ENCODE measurements at regions not wholly inside any gene's neighbourhood (a gene's known extent, or its start where the extent isn't known, plus 50 kb on each side); places are given as distances from the start of the nearest gene placed in this dataset.

GRCh38 chr2:223416815-223417610 is 185.1 kb downstream of the SCG2 start:
- DNase-seq (ENCODE audit: low spot score in 2 of 2), result no peak
- H3K27ac Mint-ChIP-seq, result no peak overlapping the region
- H3K36me3 Mint-ChIP-seq, result no peaks in the 10 kb centered on the region
- no peak for ATAC-seq
- peaks cover 8% of the 10 kb centered on the region for H3K9me3 Mint-ChIP-seq
- H3K4me1 Mint-ChIP-seq, result no peaks in the 10 kb centered on the region
- no peak overlapping the region for H3K4me3 Mint-ChIP-seq

GRCh38 chr2:223418131-223418530 is 184.0 kb downstream of the SCG2 start:
- peaks cover 8% of the 10 kb centered on the region for H3K9me3 Mint-ChIP-seq
- no peaks in the 10 kb centered on the region for H3K36me3 Mint-ChIP-seq
- H3K27ac Mint-ChIP-seq, result no peak overlapping the region
- DNase-seq (ENCODE audit: low spot score in 2 of 2), result no peak
- no peaks in the 10 kb centered on the region for H3K4me1 Mint-ChIP-seq
- no peak overlapping the region for H3K4me3 Mint-ChIP-seq
- no peak for ATAC-seq

GRCh38 chr2:223418604-223419199 is 183.5 kb downstream of the SCG2 start:
- Mint-ChIP-seq H3K36me3 (no peaks in the 10 kb centered on the region), H3K27ac (no peak overlapping the region), H3K9me3 (peaks cover 3% of the 10 kb centered on the region), H3K4me3 (no peak overlapping the region), H3K4me1 (no peaks in the 10 kb centered on the region)
- DNase-seq (ENCODE audit: low spot score in 2 of 2) (no peak), ATAC-seq (no peak)

- no peaks in the 10 kb centered on the region for H3K36me3 Mint-ChIP-seq
- H3K27ac Mint-ChIP-seq, result no peak overlapping the region
- peaks cover 3% of the 10 kb centered on the region for H3K9me3 Mint-ChIP-seq
- no peak for ATAC-seq
- DNase-seq (ENCODE audit: low spot score in 2 of 2), result no peak
- no peak overlapping the region for H3K4me3 Mint-ChIP-seq
- H3K4me1 Mint-ChIP-seq, result no peaks in the 10 kb centered on the region
These were observed 182.1 kb downstream of the SCG2 start for GRCh38 chr2:223420048-223420447.

- peaks cover 6% of the 10 kb centered on the region for H3K9me3 Mint-ChIP-seq
- no peaks in the 10 kb centered on the region for H3K4me1 Mint-ChIP-seq
- no peak for ATAC-seq
These were observed 170.7 kb downstream of the SCG2 start for GRCh38 chr2:223431479-223431878.

DNA sequence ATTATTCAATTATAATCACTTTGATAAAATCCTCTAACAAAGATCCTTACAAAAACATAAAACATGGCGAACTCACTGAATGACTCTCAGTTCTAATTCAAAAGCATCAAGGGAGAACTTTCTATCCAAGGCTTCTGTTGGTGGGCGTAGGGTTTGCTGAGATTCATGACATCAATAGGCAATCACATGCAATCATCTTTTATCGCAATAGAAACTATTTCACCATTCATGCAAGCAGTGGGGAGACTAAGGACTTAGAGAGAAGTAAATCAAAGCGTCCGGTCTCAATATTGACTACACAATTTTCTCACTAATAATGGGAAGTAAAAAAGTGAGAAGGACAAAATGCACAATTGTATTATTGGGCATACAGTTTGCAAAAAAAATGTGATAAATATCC is 168.7 kb downstream of the SCG2 start:
- Mint-ChIP-seq H3K36me3 (no peaks in the 10 kb centered on the region), H3K4me3 (no peak overlapping the region), H3K9me3 (peaks cover 5% of the 10 kb centered on the region), H3K27ac (no peak overlapping the region), H3K4me1 (no peaks in the 10 kb centered on the region)
- ATAC-seq, result no peak
- no peak for DNase-seq (ENCODE audit: low spot score in 2 of 2)

More at GRCh38 chr2:223431479-223431878, 170.7 kb downstream of the SCG2 start:
- Mint-ChIP-seq H3K27ac (no peak overlapping the region), H3K36me3 (no peaks in the 10 kb centered on the region), H3K4me3 (no peak overlapping the region)
- no peak for DNase-seq (ENCODE audit: low spot score in 2 of 2)

- Mint-ChIP-seq H3K4me1 (no peaks in the 10 kb centered on the region), H3K9me3 (peaks cover 5% of the 10 kb centered on the region), H3K36me3 (no peaks in the 10 kb centered on the region), H3K27ac (no peak overlapping the region), H3K4me3 (no peak overlapping the region)
- ATAC-seq (no peak), DNase-seq (ENCODE audit: low spot score in 2 of 2) (no peak)
These were observed 164.4 kb downstream of the SCG2 start for GRCh38 chr2:223437788-223438187.

- Mint-ChIP-seq H3K36me3 (no peaks in the 10 kb centered on the region), H3K9me3 (peaks cover 5% of the 10 kb centered on the region), H3K4me1 (no peaks in the 10 kb centered on the region), H3K27ac (no peak overlapping the region), H3K4me3 (no peak overlapping the region)
- ATAC-seq (no peak), DNase-seq (ENCODE audit: low spot score in 2 of 2) (no peak)
These were observed 163.0 kb downstream of the SCG2 start for GRCh38 chr2:223439184-223439583.

GRCh38 chr2:223439786-223440185 is 162.4 kb downstream of the SCG2 start:
- Mint-ChIP-seq H3K4me1 (no peaks in the 10 kb centered on the region), H3K9me3 (peaks cover 5% of the 10 kb centered on the region), H3K27ac (no peak overlapping the region), H3K36me3 (no peaks in the 10 kb centered on the region), H3K4me3 (no peak overlapping the region)
- ATAC-seq (no peak), DNase-seq (ENCODE audit: low spot score in 2 of 2) (no peak)

GRCh38 chr2:223442847-223443246 is 159.3 kb downstream of the SCG2 start:
- no peak overlapping the region for H3K27ac Mint-ChIP-seq
- H3K4me3 Mint-ChIP-seq, result no peak overlapping the region
- no peaks in the 10 kb centered on the region for H3K36me3 Mint-ChIP-seq
- peaks cover 2% of the 10 kb centered on the region for H3K9me3 Mint-ChIP-seq
- ATAC-seq (no peak), DNase-seq (ENCODE audit: low spot score in 2 of 2) (no peak)
- no peaks in the 10 kb centered on the region for H3K4me1 Mint-ChIP-seq

DNA sequence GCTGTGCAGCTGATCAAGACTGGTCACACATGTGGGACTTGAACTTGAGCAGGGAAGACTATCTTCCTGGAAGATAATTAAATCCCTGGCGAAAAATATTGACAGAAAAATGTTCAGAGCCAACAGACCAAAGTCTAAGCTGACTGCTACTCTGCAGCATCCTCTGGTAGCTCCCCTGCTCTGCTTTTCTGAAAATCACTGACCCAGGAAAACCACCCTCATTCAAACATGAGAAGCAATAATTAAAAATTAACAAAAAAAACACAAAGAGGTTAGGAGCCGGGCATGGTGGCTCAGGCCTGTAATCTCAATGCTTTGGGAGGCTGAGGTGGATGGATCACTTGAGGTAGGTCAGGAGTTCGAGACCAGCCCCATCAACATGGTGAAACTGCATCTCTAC is 151.9 kb downstream of the SCG2 start:
- no peak overlapping the region for H3K27ac Mint-ChIP-seq
- ATAC-seq (no peak), DNase-seq (ENCODE audit: low spot score in 2 of 2) (no peak)
- no peaks in the 10 kb centered on the region for H3K9me3 Mint-ChIP-seq
- no peaks in the 10 kb centered on the region for H3K4me1 Mint-ChIP-seq
- no peaks in the 10 kb centered on the region for H3K36me3 Mint-ChIP-seq
- no peak overlapping the region for H3K4me3 Mint-ChIP-seq

DNA sequence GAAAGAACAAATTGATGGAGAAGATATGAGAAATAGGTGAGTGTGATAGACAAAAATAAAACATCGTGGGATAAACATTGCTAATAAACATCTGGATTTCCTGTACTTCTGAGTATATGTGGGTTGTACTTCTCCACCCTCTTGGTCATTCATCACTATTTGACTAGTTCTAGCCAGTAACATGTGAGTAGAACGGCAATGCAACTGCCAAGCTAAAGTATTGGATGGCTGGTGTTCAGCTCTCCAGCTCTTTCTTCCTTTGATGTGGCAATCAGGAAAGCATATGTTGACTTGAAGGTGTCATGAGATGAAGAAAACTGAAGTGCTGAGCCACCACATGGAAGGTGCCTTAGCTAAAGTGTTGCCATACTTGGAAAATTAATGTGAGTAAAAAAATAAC is 144.9 kb downstream of the SCG2 start:
- Mint-ChIP-seq H3K4me3 (no peak overlapping the region), H3K27ac (no peak overlapping the region), H3K36me3 (no peaks in the 10 kb centered on the region), H3K9me3 (peaks cover 3% of the 10 kb centered on the region), H3K4me1 (no peaks in the 10 kb centered on the region)
- ATAC-seq, result no peak
- no peak for DNase-seq (ENCODE audit: low spot score in 2 of 2)

DNA sequence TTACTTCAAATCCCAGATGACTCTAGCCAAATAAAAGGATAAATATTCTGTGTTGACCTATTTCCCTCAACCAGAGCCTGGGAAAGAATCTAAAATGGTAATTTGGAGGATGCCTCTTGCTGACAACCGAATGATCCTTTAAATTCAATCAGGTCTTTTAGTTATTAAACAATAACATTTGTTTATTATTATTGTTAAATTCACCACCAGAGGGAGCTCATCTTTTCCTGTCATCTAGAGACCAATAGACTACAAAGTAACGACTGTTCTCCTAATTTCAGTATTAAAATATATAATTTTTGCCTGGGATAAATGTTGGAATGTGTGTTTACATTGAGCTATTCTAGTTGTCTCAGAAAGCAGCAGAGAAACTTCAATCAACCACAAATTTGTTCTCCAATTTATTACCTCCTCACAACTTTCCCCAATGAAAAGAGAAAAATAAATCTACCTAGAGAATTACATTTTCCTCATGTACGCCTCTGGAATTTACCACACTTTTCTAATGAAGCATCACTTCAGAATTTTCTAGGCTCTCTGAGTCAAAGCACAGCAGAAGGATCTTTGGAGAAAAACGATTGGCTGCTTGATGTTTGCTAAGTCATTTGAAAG is 142.7 kb downstream of the SCG2 start:
- no peak for ATAC-seq
- Mint-ChIP-seq H3K27ac (no peak overlapping the region), H3K4me1 (no peaks in the 10 kb centered on the region), H3K4me3 (no peak overlapping the region), H3K9me3 (peaks cover 6% of the 10 kb centered on the region), H3K36me3 (no peaks in the 10 kb centered on the region)
- DNase-seq (ENCODE audit: low spot score in 2 of 2), result no peak

DNA sequence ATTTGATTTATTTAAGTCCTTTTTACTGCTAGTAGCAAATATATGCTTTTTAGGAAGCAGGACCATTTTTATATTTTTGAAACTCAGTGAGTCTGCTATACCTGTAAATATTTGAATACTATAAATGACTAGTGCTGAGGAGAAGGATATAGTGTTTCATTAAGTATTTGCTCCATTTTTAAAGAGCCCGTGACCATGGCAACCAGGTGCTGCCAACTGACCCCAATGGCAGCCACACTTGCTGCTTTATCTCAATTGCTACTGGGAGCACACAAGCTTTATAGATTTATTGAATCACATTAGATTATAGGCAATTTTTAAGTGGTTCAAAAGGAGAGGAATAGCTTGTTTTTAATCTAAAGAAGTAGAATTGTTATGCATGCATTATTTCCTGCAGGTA is 142.0 kb downstream of the SCG2 start:
- H3K27ac Mint-ChIP-seq, result no peak overlapping the region
- no peak overlapping the region for H3K4me3 Mint-ChIP-seq
- no peaks in the 10 kb centered on the region for H3K36me3 Mint-ChIP-seq
- ATAC-seq (no peak), DNase-seq (ENCODE audit: low spot score in 2 of 2) (no peak)
- no peaks in the 10 kb centered on the region for H3K4me1 Mint-ChIP-seq
- H3K9me3 Mint-ChIP-seq, result peaks cover 6% of the 10 kb centered on the region

DNA sequence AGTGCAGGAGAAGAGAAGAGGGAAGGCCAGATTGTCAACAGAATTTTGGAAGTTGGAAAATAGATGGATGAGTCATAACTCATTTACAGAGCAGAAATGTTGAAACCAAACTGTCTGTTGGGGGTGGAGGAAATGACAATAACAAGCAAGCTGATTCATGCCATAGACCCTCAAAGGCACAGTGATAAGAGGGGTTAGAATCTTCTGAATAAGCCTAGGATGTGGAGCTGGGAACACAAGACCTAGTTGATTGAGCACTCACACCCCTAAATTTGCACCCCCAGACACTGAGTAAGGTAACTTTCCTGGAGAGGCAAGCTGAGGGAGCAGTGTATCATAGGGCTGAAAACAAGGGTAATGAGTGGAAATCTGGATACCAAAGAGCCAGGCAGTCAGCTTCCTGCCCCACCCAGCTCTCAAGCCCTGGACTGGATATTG is 141.4 kb downstream of the SCG2 start:
- H3K36me3 Mint-ChIP-seq, result no peaks in the 10 kb centered on the region
- H3K27ac Mint-ChIP-seq, result no peak overlapping the region
- H3K9me3 Mint-ChIP-seq, result peaks cover 6% of the 10 kb centered on the region
- no peak overlapping the region for H3K4me3 Mint-ChIP-seq
- DNase-seq (ENCODE audit: low spot score in 2 of 2) (no peak), ATAC-seq (no peak)
- H3K4me1 Mint-ChIP-seq, result no peaks in the 10 kb centered on the region

GRCh38 chr2:223464071-223464470 is 138.1 kb downstream of the SCG2 start:
- DNase-seq (ENCODE audit: low spot score in 2 of 2) (no peak), ATAC-seq (no peak)
- H3K36me3 Mint-ChIP-seq, result no peaks in the 10 kb centered on the region
- no peak overlapping the region for H3K27ac Mint-ChIP-seq
- no peaks in the 10 kb centered on the region for H3K4me1 Mint-ChIP-seq
- peaks cover 6% of the 10 kb centered on the region for H3K9me3 Mint-ChIP-seq
- no peak overlapping the region for H3K4me3 Mint-ChIP-seq
